CD8-positive, alpha-beta memory T cell (primary cell): ENCODE measurements at regions not wholly inside any gene's neighbourhood (a gene's known extent, or its start where the extent isn't known, plus 50 kb on each side); places are given as distances from the start of the nearest gene placed in this dataset.

Experiments used
- CTCF ChIA-PET: fragments of 350-600 bp; sonication (Branson Sonifier 250); formaldehyde crosslinking; loops from one replicate; lab custom pipeline; 2021; ENCODE audit warnings: antibody characterized with exemption; lab: Charles Lee
- POLR2A ChIA-PET: fragments of 350-600 bp; sonication (Branson Sonifier 250); formaldehyde crosslinking; loops from one replicate; lab custom pipeline; 2021; ENCODE audit warnings: antibody characterized with exemption; lab: Charles Lee
- DNase-seq, 5 donors: peaks; one replicate each; pipeline versions ENCODE4 v3.0.0 to v3.0.0-alpha.2; 2020 to 2022; ENCODE audit warnings: mixed read lengths in 1 of 5
- H3K27ac ChIP-seq: one replicate; pipeline ENCODE4 v1.7.0; 2013; ENCODE audit warnings: low read depth, mild to moderate bottlenecking, low read length, moderate library complexity
- H3K27me3 ChIP-seq: 2 replicates; pipeline ENCODE4 v1.7.0; 2013; ENCODE audit warnings: low read length, mild to moderate bottlenecking; ENCODE audit not compliant: insufficient read depth, poor library complexity, severe bottlenecking
- H3K36me3 ChIP-seq: 2 replicates; pipeline ENCODE4 v1.7.0; 2013; ENCODE audit warnings: mild to moderate bottlenecking, low read length, moderate library complexity; ENCODE audit not compliant: insufficient read depth
- H3K4me1 ChIP-seq: 2 replicates; pipeline ENCODE4 v1.7.0; 2013; ENCODE audit warnings: mild to moderate bottlenecking, low read length, moderate library complexity; ENCODE audit not compliant: insufficient read depth
- H3K4me3 ChIP-seq: 2 replicates; pipeline ENCODE4 v1.7.0; 2013; ENCODE audit warnings: mild to moderate bottlenecking, low read length
- H3K9me3 ChIP-seq: 2 replicates; pipeline ENCODE4 v1.7.0; 2013; ENCODE audit warnings: mild to moderate bottlenecking, low read length
- H3K27ac Mint-ChIP-seq, 8 donors: one replicate each; pipeline ENCODE4 v1.8.0; 2020 to 2021; ENCODE audit warnings: mixed read lengths in 8 of 8, mild to moderate bottlenecking in 6 of 8, inconsistent platforms in 3 of 8, moderate library complexity in 3 of 8
- H3K27me3 Mint-ChIP-seq, 2 donors: one replicate each; pipeline ENCODE4 v1.8.0; 2020 to 2021; ENCODE audit warnings: mixed read lengths in 2 of 2, mild to moderate bottlenecking in 1 of 2, moderate library complexity in 1 of 2
- H3K36me3 Mint-ChIP-seq, 3 donors: one replicate each; pipeline ENCODE4 v1.8.0; 2020 to 2021; ENCODE audit warnings: mixed read lengths in 3 of 3, inconsistent platforms in 1 of 3, mild to moderate bottlenecking in 1 of 3
- H3K4me1 Mint-ChIP-seq, 3 donors: one replicate each; pipeline ENCODE4 v1.8.0; 2020 to 2021; ENCODE audit warnings: mixed read lengths in 3 of 3, inconsistent platforms in 1 of 3, mild to moderate bottlenecking in 1 of 3
- H3K4me3 Mint-ChIP-seq, 7 donors: one replicate each; pipeline ENCODE4 v1.8.0; 2020 to 2021; ENCODE audit warnings: mixed read lengths in 7 of 7, mild to moderate bottlenecking in 6 of 7, moderate library complexity in 4 of 7, inconsistent platforms in 2 of 7
- H3K9me3 Mint-ChIP-seq, 5 donors: one replicate each; pipeline ENCODE4 v1.8.0; 2020 to 2022; ENCODE audit warnings: mixed read lengths in 5 of 5, mild to moderate bottlenecking in 3 of 5, moderate library complexity in 2 of 5, inconsistent platforms in 1 of 5

DNA sequence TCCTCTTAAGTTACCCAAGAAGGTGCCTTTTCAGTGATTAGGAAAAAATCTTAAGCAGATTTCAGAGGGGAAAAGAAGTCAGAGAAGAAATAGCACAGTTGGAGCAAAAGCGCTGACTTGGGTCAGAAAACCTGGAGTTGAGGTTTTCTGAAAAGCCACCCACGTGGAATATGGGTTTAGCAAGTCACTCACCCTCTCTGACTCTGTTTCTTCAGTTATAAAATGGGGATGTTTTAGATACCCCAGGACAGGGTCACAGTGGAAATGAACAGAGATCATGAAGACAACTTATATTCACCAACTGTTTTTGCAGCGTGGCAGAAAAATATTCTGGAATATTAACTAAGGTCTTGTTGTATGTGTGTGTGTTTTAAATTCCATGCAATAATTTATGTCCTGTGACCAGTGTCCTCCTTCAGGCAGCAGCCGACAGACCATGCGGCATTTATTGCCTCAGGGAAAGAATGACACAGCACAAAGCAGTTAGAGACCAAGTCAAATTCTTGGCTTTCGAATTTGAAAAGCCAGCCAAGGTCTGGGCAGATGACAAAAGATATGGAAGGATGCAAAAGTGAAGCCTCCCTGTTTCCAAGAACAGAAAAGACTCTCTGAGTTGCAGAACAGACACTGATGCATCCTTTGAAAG is 119.9 kb downstream of the MIAT start:
- POLR2A ChIA-PET: no interaction called here
- H3K4me1 ChIP-seq: no peaks in the 10 kb centered on the region
- H3K9me3 ChIP-seq: no peaks in the 10 kb centered on the region
- H3K4me3 ChIP-seq: no peak overlapping the region
- Mint-ChIP-seq H3K27me3 (no peaks in the 10 kb centered on the region), H3K9me3 (no peaks in the 10 kb centered on the region), H3K4me3 (no peak overlapping the region), H3K27ac (no peak overlapping the region), H3K36me3 (peaks cover 53 to 82% (median 58%) of the 10 kb centered on the region in 3 donors), H3K4me1 (no peaks in the 10 kb centered on the region)
- DNase-seq: no peak
- peaks cover 25% of the 10 kb centered on the region for H3K36me3 ChIP-seq
- CTCF ChIA-PET: no interaction called here
- H3K27ac ChIP-seq: no peak overlapping the region
- no peaks in the 10 kb centered on the region for H3K27me3 ChIP-seq

DNA sequence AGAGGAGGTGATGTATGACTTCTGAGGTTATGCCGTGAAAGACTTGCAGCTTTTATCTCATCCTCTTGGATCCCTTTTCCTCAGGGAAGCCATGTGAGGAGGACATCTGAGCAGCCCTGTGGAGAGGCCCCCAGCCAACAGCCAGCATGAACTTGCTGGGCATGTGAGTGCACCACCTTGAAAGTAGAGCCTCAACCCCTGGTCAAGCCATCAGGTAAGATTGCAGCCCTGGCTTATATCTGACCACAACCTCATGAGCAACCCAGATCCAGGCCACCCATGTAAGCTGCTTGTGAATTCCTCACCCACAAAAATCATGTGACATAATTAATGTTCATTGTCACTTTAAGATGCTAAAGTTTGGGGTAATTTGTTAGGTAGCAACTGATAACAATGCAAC is 121.0 kb downstream of the MIAT start:
- no peaks in the 10 kb centered on the region for H3K4me1 ChIP-seq
- Mint-ChIP-seq H3K27ac (no peak overlapping the region), H3K4me1 (no peaks in the 10 kb centered on the region), H3K27me3 (no peaks in the 10 kb centered on the region), H3K9me3 (no peaks in the 10 kb centered on the region), H3K4me3 (no peak overlapping the region), H3K36me3 (peaks cover 53 to 93% (median 58%) of the 10 kb centered on the region in 3 donors)
- H3K9me3 ChIP-seq: no peaks in the 10 kb centered on the region
- CTCF ChIA-PET: no interaction called here
- peaks cover 30% of the 10 kb centered on the region for H3K36me3 ChIP-seq
- no peak for DNase-seq
- H3K27me3 ChIP-seq: no peaks in the 10 kb centered on the region
- no peak overlapping the region for H3K4me3 ChIP-seq
- H3K27ac ChIP-seq: no peak overlapping the region
- POLR2A ChIA-PET: no interaction called here

DNA sequence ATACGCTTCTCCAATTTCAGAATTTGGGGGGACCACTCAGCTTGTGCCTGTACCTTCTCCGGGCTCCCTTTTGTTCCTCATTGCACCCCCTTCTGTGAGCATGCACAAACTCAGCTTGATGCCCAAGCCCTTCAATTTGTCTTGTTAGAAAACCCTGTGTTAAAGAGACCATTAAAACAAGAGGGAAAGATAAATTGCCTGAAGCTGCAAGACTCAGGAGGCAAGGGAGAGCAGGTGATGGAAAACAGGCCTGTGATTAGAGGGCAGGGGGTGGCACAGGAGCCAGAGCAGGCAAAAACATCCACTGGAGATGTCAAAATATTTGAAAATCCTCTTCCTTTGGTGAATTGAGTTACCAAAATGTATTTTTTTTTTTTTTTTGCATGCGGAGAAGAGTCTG is 121.7 kb downstream of the MIAT start:
- Mint-ChIP-seq H3K36me3 (peaks cover 58 to 97% (median 62%) of the 10 kb centered on the region in 3 donors), H3K27ac (no peak overlapping the region), H3K27me3 (no peaks in the 10 kb centered on the region), H3K9me3 (no peaks in the 10 kb centered on the region), H3K4me1 (no peaks in the 10 kb centered on the region), H3K4me3 (no peak overlapping the region)
- DNase-seq: no peak
- POLR2A ChIA-PET: no interaction called here
- no peak overlapping the region for H3K27ac ChIP-seq
- H3K9me3 ChIP-seq: no peaks in the 10 kb centered on the region
- no peaks in the 10 kb centered on the region for H3K4me1 ChIP-seq
- CTCF ChIA-PET: no interaction called here
- no peaks in the 10 kb centered on the region for H3K27me3 ChIP-seq
- no peak overlapping the region for H3K4me3 ChIP-seq
- H3K36me3 ChIP-seq: peaks cover 27% of the 10 kb centered on the region

DNA sequence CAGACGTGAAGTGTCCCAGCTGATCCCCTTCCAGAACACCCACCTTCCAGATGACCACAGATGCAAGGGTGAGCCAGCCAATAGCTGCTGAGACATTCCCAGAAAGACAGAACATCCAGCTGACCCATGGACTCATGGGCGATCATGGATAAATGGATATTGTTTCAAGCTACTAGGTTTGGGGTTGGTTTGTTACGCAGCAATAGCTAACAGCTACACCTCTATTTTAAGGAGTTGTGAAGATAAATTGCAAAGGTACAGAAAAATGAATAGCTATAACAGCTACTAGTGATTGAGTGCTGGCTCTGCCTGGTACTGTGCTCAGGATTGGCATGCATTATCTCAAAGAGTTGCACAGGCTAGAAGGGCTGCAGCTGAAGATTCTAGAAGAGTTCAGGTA is 122.5 kb downstream of the MIAT start:
- Mint-ChIP-seq H3K4me1 (no peaks in the 10 kb centered on the region), H3K27me3 (no peaks in the 10 kb centered on the region), H3K36me3 (peaks cover 60 to 97% (median 61%) of the 10 kb centered on the region in 3 donors), H3K9me3 (no peaks in the 10 kb centered on the region), H3K27ac (no peak overlapping the region), H3K4me3 (no peak overlapping the region)
- no peak for DNase-seq
- Histone ChIP-seq H3K9me3 (no peaks in the 10 kb centered on the region), H3K4me3 (no peak overlapping the region), H3K36me3 (peaks cover 27% of the 10 kb centered on the region), H3K27me3 (no peaks in the 10 kb centered on the region), H3K4me1 (no peaks in the 10 kb centered on the region), H3K27ac (no peak overlapping the region)
- CTCF ChIA-PET: no interaction called here
- POLR2A ChIA-PET: no interaction called here

DNA sequence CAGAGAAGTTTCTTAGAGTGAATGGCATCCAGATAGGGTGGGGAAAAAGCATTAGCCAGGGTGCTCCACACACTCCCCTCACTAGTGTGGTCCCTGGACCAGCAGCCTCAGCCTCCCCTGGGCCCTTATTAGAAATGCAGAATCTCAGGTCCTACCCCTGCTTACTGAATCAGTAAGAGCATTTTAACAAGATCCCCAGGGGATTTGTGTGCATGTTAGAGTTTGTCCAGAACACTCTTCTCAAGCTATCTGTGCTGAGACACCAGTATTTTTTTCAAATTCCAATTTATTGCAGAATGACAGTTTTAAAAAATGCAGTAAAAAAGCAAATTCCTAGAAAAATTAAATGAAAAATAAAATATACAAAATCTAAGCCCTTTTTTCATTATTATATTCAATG is 123.1 kb downstream of the MIAT start:
- no peaks in the 10 kb centered on the region for H3K27me3 Mint-ChIP-seq
- CTCF ChIA-PET: no interaction called here
- Histone ChIP-seq H3K27ac (no peak overlapping the region), H3K27me3 (no peaks in the 10 kb centered on the region), H3K9me3 (no peaks in the 10 kb centered on the region), H3K36me3 (peaks cover 27% of the 10 kb centered on the region), H3K4me1 (no peaks in the 10 kb centered on the region), H3K4me3 (no peak overlapping the region)
- H3K4me3 Mint-ChIP-seq: no peak overlapping the region
- peaks cover 0 to 3% (median 2%) of the 10 kb centered on the region in 3 donors for H3K4me1 Mint-ChIP-seq
- no peaks in the 10 kb centered on the region for H3K9me3 Mint-ChIP-seq
- no peak for DNase-seq
- peaks cover 54 to 97% (median 56%) of the 10 kb centered on the region in 3 donors for H3K36me3 Mint-ChIP-seq
- POLR2A ChIA-PET: interaction anchor here (0.6 kb wide), 1 partner anchor 1368 kb away, joined by 3 read pairs; no protein-coding TSS in a partner anchor
- H3K27ac Mint-ChIP-seq: no peak overlapping the region

DNA sequence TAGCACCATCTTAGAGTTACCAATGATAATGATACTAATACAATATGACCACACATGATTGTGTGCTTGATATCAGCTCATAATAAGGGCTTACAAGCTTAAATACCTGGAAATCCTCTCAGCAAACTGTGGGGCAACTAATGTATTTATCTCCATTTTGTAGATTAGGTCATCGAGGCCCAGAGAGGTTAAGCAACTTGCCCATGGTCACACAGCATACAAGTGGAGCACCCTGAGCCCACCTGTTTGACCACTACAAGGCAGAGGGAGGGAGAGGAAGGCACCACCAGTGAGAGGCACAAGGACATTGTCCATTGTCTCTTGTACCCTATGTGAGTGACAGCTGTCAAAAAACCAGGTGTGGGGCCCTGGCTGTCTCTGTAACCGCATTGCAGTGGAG is 123.7 kb downstream of the MIAT start:
- no peaks in the 10 kb centered on the region for H3K27me3 ChIP-seq
- Mint-ChIP-seq H3K4me3 (no peak overlapping the region), H3K9me3 (no peaks in the 10 kb centered on the region), H3K36me3 (peaks cover 50 to 96% (median 50%) of the 10 kb centered on the region in 3 donors), H3K27me3 (no peaks in the 10 kb centered on the region), H3K27ac (peak overlapping the region in 1 of 8 donors; percentile 17), H3K4me1 (peaks cover 0 to 6% (median 4%) of the 10 kb centered on the region in 3 donors)
- H3K36me3 ChIP-seq: peaks cover 27% of the 10 kb centered on the region
- H3K9me3 ChIP-seq: no peaks in the 10 kb centered on the region
- no peak overlapping the region for H3K27ac ChIP-seq
- ChIA-PET POLR2A (interaction anchor here (0.6 kb wide), 1 partner anchor 1368 kb away, joined by 3 read pairs; no protein-coding TSS in a partner anchor), CTCF (no interaction called here)
- no peak overlapping the region for H3K4me3 ChIP-seq
- no peaks in the 10 kb centered on the region for H3K4me1 ChIP-seq
- no peak for DNase-seq

DNA sequence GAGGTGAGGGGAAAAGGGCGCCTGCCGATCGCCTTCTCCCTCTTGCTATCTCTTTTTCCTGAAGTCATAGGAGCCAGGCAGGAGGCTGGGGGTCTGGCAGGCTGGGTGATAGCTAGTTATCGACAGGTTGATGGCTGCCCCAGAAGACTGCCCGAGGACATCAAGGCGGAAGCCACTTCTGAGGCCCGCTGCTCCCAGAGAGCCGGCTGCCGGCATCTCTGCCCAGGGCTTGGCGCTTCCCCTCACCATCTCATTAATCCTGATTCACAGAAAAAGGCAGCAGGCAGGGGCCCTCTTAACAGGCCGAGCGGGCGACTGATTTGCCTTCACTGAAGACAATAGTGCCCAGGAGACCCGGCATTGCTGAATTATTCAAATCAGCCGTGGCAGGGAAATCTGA is 124.2 kb downstream of the MIAT start:
- Histone ChIP-seq H3K27ac (no peak overlapping the region), H3K4me1 (no peaks in the 10 kb centered on the region), H3K9me3 (no peaks in the 10 kb centered on the region), H3K27me3 (no peaks in the 10 kb centered on the region), H3K4me3 (no peak overlapping the region), H3K36me3 (peaks cover 27% of the 10 kb centered on the region)
- no peaks in the 10 kb centered on the region for H3K27me3 Mint-ChIP-seq
- H3K4me1 Mint-ChIP-seq: peaks cover 0 to 6% (median 4%) of the 10 kb centered on the region in 3 donors
- H3K27ac Mint-ChIP-seq: no peak overlapping the region
- DNase-seq: no peak
- H3K9me3 Mint-ChIP-seq: no peaks in the 10 kb centered on the region
- ChIA-PET POLR2A (no interaction called here), CTCF (no interaction called here)
- peaks cover 46 to 95% (median 47%) of the 10 kb centered on the region in 3 donors for H3K36me3 Mint-ChIP-seq
- H3K4me3 Mint-ChIP-seq: no peak overlapping the region

DNA sequence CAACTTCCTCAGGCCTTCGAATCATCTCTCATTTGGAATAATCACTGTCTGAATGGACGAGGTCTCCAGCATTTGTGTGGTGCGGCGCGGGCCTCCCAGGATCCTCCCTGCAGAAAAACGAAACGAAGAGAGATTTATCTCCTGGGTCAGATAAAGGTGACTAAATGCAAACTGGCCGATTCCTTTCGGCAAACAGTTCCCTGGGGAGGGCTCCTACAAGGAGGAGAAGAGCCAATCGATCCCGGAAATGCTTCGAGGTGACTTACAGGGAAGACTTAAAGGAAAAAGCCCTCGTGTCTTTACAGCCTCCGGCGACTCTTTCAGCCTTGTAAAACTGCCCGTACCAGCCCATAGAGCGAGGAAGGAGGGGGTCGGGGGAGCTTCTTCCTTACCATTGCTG is 126.5 kb downstream of the MIAT start:
- H3K4me1 Mint-ChIP-seq: peaks cover 0 to 6% (median 4%) of the 10 kb centered on the region in 3 donors
- Histone ChIP-seq H3K27ac (no peak overlapping the region), H3K4me1 (no peaks in the 10 kb centered on the region), H3K4me3 (no peak overlapping the region), H3K9me3 (no peaks in the 10 kb centered on the region), H3K27me3 (no peaks in the 10 kb centered on the region), H3K36me3 (peaks cover 18% of the 10 kb centered on the region)
- no peak overlapping the region for H3K4me3 Mint-ChIP-seq
- no peaks in the 10 kb centered on the region for H3K27me3 Mint-ChIP-seq
- peaks cover 28 to 90% (median 44%) of the 10 kb centered on the region in 3 donors for H3K36me3 Mint-ChIP-seq
- H3K9me3 Mint-ChIP-seq: no peaks in the 10 kb centered on the region
- no peak overlapping the region for H3K27ac Mint-ChIP-seq
- ChIA-PET POLR2A (no interaction called here), CTCF (interaction anchor here (0.6 kb wide), 1 partner anchor 419 kb away, joined by 3 read pairs; no protein-coding TSS in a partner anchor)
- no peak for DNase-seq
